ENCODE measurements at regions not wholly inside any gene's neighbourhood (a gene's known extent, or its start where the extent isn't known, plus 50 kb on each side); places are given as distances from the start of the nearest gene placed in this dataset.

DNA sequence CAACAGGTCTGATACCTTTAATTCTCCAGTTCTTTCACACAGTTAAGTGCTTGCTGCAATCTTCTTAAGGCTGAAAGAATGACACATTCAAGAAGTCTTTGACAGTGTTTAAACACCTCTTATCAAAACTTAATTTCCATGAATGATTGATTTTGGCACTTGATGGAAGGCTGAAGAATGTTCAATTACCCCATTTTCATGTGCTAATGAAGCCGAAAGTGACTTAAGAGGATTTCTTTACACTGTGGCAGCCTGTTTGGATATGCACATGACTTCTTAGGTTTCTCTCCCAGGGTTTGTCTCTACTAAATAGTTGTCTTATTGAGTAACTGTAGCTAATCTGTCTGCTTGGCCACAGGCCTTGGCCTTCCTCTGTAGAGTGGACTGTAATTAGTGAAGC, 81.1 kb upstream of the PRDM1 start:
- TF ChIP-seq PAX5 (IDR thresholded peaks at IDR 0.05; ENCODE audit: insufficient read depth, low read length, severe bottlenecking) (no peak), POLR2AphosphoS5 (IDR thresholded peaks at IDR 0.05; ENCODE audit: low read depth, low read length) (no peak), POU2F2 (IDR thresholded peaks at IDR 0.05; ENCODE audit: low read depth, low read length) (no peak), POLR2A (IDR thresholded peaks at IDR 0.05; ENCODE audit: low read depth, low read length) (no peak), TAF1 (IDR thresholded peaks at IDR 0.05; ENCODE audit: low read depth, low read length) (no peak), SPI1 (IDR thresholded peaks at IDR 0.05; ENCODE audit: low read depth, low read length) (no peak)
- FAIRE-seq (no peak), DNase-seq (ENCODE audit: insufficient read length, low spot score) (no peak)

DNA sequence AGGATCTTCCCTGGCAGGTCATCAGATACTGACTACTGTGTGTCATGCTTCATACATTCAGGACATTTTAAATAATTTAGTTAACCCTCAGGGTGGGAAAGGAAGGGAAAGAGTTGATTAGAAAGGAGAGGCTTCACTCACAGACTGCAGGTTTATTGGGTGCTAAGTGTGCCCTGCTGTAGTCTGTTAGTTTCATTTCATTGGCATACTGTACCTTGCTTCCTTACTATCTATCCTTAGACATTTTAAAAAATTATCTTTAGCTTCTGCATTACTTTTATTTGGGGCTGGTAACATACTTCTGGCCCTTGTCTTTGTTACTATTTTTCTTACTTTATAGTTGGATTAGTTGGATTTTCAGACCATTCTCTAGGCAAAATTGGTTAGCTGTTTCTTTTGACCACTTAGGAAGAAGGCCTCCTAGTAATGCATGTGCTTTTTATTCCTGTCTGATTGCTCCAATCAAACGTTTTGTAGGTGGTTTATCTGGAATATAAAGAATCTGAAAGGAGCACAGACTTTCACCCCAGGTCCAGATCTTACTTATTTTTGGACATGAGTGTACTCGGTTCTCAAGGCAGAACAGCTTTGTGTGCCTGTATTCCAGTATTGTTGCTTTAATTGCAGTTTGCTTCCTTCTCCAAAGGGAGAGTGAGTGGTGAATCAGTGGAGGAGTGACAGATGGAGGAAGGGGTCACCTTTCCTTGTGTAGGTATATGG, 82.7 kb upstream of the PRDM1 start:
- no peak for FAIRE-seq
- TF ChIP-seq PAX5 (IDR thresholded peaks at IDR 0.05; ENCODE audit: insufficient read depth, low read length, severe bottlenecking) (no peak), TAF1 (IDR thresholded peaks at IDR 0.05; ENCODE audit: low read depth, low read length) (no peak), POLR2AphosphoS5 (IDR thresholded peaks at IDR 0.05; ENCODE audit: low read depth, low read length) (no peak), POLR2A (IDR thresholded peaks at IDR 0.05; ENCODE audit: low read depth, low read length) (no peak), SPI1 (IDR thresholded peaks at IDR 0.05; ENCODE audit: low read depth, low read length) (no peak), POU2F2 (IDR thresholded peaks at IDR 0.05; ENCODE audit: low read depth, low read length) (no peak)
- DNase-seq (ENCODE audit: insufficient read length, low spot score) = no peak

DNA sequence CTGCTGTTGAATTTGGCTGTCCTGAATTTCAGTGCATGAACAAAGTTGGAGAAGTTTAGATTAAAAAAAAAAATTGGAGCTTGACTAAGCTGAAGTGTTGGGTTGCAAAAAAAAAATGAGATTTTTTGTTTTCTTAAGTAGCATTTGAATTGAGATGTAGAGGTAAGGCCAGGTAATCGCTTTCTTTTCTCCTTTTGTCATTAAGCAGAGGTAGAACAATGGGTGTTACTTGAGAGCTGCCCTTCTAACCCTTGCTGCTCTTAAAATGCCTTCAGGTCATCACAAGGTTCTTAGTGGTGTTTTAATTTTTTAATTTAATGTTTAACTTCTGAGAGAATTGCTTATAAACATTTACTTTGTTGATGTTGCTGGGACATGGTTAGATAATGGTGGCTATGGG, 84.1 kb upstream of the PRDM1 start:
- FAIRE-seq (no peak), DNase-seq (ENCODE audit: insufficient read length, low spot score) (no peak)
- TF ChIP-seq PAX5 (IDR thresholded peaks at IDR 0.05; ENCODE audit: insufficient read depth, low read length, severe bottlenecking) = no peak
- TF ChIP-seq SPI1 (IDR thresholded peaks at IDR 0.05; ENCODE audit: low read depth, low read length) = no peak
- TF ChIP-seq POLR2AphosphoS5 (IDR thresholded peaks at IDR 0.05; ENCODE audit: low read depth, low read length) = no peak
- TF ChIP-seq POU2F2 (IDR thresholded peaks at IDR 0.05; ENCODE audit: low read depth, low read length) = no peak
- TF ChIP-seq POLR2A (IDR thresholded peaks at IDR 0.05; ENCODE audit: low read depth, low read length) = no peak
- no peak for TF ChIP-seq TAF1 (IDR thresholded peaks at IDR 0.05; ENCODE audit: low read depth, low read length)

DNA sequence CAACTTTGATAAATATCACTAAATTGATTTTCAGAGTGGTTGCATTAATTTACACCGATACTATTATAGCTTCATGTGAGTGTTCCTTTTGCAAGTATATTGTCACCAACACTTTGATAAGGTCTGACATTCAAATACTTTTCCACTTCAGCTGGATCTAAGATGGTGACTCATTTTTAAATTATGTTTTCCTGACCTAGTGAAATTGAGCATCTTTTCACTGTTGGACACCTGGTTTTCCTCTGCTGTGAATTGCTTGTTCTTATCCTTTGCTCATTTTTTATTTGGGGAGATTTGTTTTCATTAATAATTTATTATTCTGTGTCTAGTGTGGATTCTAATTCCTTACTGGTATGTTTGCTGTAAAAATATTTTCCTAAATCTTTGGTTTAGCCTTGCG, 85.2 kb upstream of the PRDM1 start:
- FAIRE-seq (no peak), DNase-seq (ENCODE audit: insufficient read length, low spot score) (no peak)
- TF ChIP-seq POU2F2 (IDR thresholded peaks at IDR 0.05; ENCODE audit: low read depth, low read length) (no peak), SPI1 (IDR thresholded peaks at IDR 0.05; ENCODE audit: low read depth, low read length) (no peak), POLR2A (IDR thresholded peaks at IDR 0.05; ENCODE audit: low read depth, low read length) (no peak), TAF1 (IDR thresholded peaks at IDR 0.05; ENCODE audit: low read depth, low read length) (no peak), POLR2AphosphoS5 (IDR thresholded peaks at IDR 0.05; ENCODE audit: low read depth, low read length) (no peak), PAX5 (IDR thresholded peaks at IDR 0.05; ENCODE audit: insufficient read depth, low read length, severe bottlenecking) (no peak)

DNA sequence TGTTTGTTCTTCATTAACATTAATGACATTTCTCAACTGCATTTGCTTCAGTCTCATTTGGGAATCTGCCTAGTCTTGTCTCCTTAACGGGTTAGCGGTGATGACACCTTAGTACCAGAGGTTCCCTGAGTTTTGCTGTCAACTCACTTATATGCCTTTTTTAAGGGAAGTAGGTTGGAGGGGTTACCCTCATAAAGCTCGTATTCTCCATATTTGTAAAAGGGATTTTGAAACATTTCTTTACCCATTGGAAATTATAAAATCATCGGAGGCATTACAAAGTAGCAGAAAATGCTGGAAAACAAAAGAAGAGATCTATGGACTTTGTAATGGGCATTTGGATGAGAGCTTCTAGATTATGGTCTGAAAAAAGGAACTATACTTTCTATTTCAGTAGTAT, 88.7 kb upstream of the PRDM1 start:
- DNase-seq (ENCODE audit: insufficient read length, low spot score) (no peak), FAIRE-seq (no peak)
- TF ChIP-seq POLR2A (IDR thresholded peaks at IDR 0.05; ENCODE audit: low read depth, low read length) (no peak), PAX5 (IDR thresholded peaks at IDR 0.05; ENCODE audit: insufficient read depth, low read length, severe bottlenecking) (no peak), SPI1 (IDR thresholded peaks at IDR 0.05; ENCODE audit: low read depth, low read length) (no peak), POLR2AphosphoS5 (IDR thresholded peaks at IDR 0.05; ENCODE audit: low read depth, low read length) (no peak), TAF1 (IDR thresholded peaks at IDR 0.05; ENCODE audit: low read depth, low read length) (no peak), POU2F2 (IDR thresholded peaks at IDR 0.05; ENCODE audit: low read depth, low read length) (no peak)

DNA sequence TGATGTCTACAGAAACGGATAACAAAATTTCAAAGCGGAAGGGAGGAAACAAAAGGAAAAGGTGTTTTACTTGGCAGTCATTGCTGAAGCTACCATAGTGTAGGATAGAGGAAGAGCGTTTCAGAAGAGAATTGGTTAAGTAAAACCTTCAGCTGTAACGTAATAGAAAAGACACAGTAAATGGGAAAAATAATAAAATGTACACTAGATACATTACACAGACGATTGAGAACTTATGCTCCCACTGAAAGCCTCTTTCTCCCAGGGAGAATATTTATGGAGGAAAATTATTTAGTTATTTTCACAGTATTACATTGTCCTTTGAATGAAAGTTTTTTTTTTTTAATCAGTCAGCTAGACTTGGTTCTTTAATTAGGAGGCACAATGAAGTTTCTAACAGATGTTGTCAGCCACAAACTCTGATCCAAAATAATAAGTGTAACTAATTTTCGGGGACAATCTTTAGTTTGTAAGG, 90.7 kb upstream of the PRDM1 start:
- no peak for TF ChIP-seq POLR2AphosphoS5 (IDR thresholded peaks at IDR 0.05; ENCODE audit: low read depth, low read length)
- no peak for TF ChIP-seq SPI1 (IDR thresholded peaks at IDR 0.05; ENCODE audit: low read depth, low read length)
- TF ChIP-seq TAF1 (IDR thresholded peaks at IDR 0.05; ENCODE audit: low read depth, low read length) = no peak
- TF ChIP-seq POU2F2 (IDR thresholded peaks at IDR 0.05; ENCODE audit: low read depth, low read length) = no peak
- no peak for FAIRE-seq
- no peak for DNase-seq (ENCODE audit: insufficient read length, low spot score)

DNA sequence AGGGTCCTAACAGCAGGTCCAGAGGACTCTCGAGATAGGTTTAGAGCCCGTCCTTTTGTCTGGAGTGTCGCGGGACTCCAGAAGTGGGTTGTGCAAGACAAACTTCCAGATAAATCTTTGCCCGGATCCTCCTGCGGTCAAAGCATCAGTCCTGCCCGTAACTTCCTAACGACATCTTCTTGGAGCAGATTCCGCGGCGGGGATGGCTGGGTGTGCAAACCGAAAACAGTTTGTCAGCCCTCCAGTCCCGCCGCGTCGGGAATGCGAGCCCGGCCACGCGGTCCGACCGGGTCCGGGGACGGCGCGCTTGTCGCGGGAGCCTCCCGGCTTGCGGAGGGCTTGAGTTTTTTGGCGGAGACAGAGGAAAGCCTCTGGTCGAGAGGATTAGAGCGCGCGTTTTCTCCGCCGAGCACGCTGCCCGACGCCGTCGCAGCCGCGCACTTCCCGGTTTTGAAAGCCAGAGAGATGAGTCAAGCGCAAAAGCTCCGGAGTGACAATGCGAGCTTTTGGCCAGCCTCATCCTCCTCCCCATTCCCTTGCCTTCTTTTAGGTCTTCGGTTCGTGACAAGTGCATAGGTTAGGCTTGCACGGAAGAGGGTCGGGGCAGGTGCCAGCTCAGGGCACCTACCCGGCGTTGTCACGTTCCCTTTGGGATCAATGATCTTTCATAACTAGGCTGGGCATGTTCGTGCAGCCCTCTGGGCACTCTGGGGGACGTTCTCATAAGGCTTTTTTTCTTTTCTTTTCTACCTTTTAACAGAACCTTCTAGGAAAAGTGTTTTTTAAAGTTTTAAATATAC, 91.3 kb upstream of the PRDM1 start:
- no peak for TF ChIP-seq POLR2AphosphoS5 (IDR thresholded peaks at IDR 0.05; ENCODE audit: low read depth, low read length)
- TF ChIP-seq POU2F2 (IDR thresholded peaks at IDR 0.05; ENCODE audit: low read depth, low read length) = no peak
- no peak for TF ChIP-seq PAX5 (IDR thresholded peaks at IDR 0.05; ENCODE audit: insufficient read depth, low read length, severe bottlenecking)
- TF ChIP-seq TAF1 (IDR thresholded peaks at IDR 0.05; ENCODE audit: low read depth, low read length) = no peak
- TF ChIP-seq SPI1 (IDR thresholded peaks at IDR 0.05; ENCODE audit: low read depth, low read length) = no peak
- no peak for TF ChIP-seq POLR2A (IDR thresholded peaks at IDR 0.05; ENCODE audit: low read depth, low read length)
- no peak for DNase-seq (ENCODE audit: insufficient read length, low spot score)
- no peak for FAIRE-seq

DNA sequence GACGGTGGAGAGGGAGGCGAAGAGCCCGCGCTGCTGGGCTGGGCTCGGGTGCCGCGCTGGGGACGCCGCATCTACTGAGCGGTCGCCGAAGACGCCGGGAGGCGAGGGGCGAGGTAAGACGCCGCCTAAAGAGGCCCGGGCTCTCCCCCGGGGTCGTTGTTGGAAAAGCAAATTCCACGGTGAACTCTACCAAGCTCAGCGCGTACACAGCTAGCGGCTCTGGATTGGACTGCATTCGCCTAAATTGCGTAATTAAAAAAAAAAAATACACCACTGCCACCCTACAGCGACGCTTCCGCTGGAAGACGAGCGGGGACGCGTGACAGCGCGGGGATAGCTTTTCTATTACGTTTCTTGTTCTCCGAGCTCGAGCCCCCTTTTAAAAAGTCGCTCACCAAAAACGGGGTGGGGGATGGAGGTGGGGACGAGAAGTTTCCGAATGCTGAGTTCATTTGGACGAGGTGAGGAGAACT, 92.0 kb upstream of the PRDM1 start:
- FAIRE-seq (no peak), DNase-seq (ENCODE audit: insufficient read length, low spot score) (no peak)
- TF ChIP-seq SPI1 (IDR thresholded peaks at IDR 0.05; ENCODE audit: low read depth, low read length) (no peak), POLR2A (IDR thresholded peaks at IDR 0.05; ENCODE audit: low read depth, low read length) (no peak), POLR2AphosphoS5 (IDR thresholded peaks at IDR 0.05; ENCODE audit: low read depth, low read length) (no peak), TAF1 (IDR thresholded peaks at IDR 0.05; ENCODE audit: low read depth, low read length) (no peak), POU2F2 (IDR thresholded peaks at IDR 0.05; ENCODE audit: low read depth, low read length) (no peak), PAX5 (IDR thresholded peaks at IDR 0.05; ENCODE audit: insufficient read depth, low read length, severe bottlenecking) (no peak)

Measured in GM12891 (cell line).